ENCODE measurements at regions not wholly inside any gene's neighbourhood (a gene's known extent, or its start where the extent isn't known, plus 50 kb on each side); places are given as distances from the start of the nearest gene placed in this dataset.

DNA sequence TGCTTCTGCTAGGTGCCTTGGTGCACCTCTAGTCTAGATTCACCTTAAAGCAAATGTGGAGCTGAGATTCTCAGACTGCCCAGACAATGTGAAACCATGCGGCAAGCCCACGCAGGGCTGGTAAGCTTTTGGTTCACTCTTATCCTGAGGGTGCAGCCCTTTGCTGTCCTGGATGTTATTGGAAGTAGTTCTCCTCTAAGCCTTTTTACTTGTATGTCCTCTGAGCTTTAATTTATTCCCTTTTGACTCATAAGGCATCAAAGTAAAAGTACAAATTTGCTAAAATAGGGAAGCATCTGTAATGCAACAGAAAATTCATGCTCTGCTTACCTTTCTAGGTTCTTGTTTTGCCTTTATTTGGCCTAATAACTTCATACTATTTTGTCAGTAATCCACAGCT, 186.8 kb downstream of the MACC1 start:
- Histone ChIP-seq H3K4me3 (ENCODE audit: low read length in 2 of 2) (no peak overlapping the region), H3K27me3 (ENCODE audit: control insufficient read depth in 2 of 2, insufficient read depth in 1 of 2, low read length in 1 of 2) (no peaks in the 10 kb centered on the region), H3K36me3 (ENCODE audit: control insufficient read depth in 2 of 2, insufficient read depth in 2 of 2, low read length in 1 of 2) (no peaks in the 10 kb centered on the region), H3K4me1 (ENCODE audit: control insufficient read depth in 2 of 2, insufficient read depth in 2 of 2, low read length in 2 of 2) (no peaks in the 10 kb centered on the region), H3K9me3 (ENCODE audit: control insufficient read depth in 2 of 2, insufficient read depth in 1 of 2, low read length in 1 of 2) (no peaks in the 10 kb centered on the region), H3K27ac (ENCODE audit: low read depth in 1 of 2, low read length in 1 of 2) (no peak overlapping the region)
- DNase-seq (ENCODE audit: low read depth in 6 of 9, low spot score in 9 of 9): peak in 1 of 9 donors; percentile 6
- 98% methylated on average over 2 of the region's 2 CpGs for WGBS

DNA sequence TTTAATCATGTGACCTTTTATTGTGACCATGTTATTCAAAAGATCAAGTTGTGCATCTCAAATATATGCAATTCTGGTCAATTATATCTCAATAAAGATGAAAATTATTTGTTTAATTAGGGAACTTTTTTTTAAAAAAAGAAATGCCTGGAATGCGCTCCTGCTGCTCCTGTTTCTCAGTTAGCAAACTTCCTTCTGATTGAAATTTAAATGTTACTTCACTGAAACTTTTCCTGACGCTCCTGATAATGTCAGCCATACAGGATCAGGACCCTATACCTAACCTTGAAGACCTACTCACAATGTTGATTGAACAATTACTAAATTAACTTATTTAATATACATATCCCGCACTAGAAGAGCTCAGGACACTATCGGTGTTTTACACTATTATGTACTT, 190.4 kb downstream of the MACC1 start:
- DNase-seq (ENCODE audit: low read depth in 6 of 9, low spot score in 9 of 9): no peak
- no peaks in the 10 kb centered on the region for H3K9me3 ChIP-seq (ENCODE audit: control insufficient read depth in 2 of 2, insufficient read depth in 1 of 2, low read length in 1 of 2)
- no peaks in the 10 kb centered on the region for H3K36me3 ChIP-seq (ENCODE audit: control insufficient read depth in 2 of 2, insufficient read depth in 2 of 2, low read length in 1 of 2)
- H3K4me3 ChIP-seq (ENCODE audit: low read length in 2 of 2): no peak overlapping the region
- no peaks in the 10 kb centered on the region for H3K4me1 ChIP-seq (ENCODE audit: control insufficient read depth in 2 of 2, insufficient read depth in 2 of 2, low read length in 2 of 2)
- H3K27me3 ChIP-seq (ENCODE audit: control insufficient read depth in 2 of 2, insufficient read depth in 1 of 2, low read length in 1 of 2): no peaks in the 10 kb centered on the region
- 96% methylated on average over 4 of the region's 4 CpGs for WGBS
- H3K27ac ChIP-seq (ENCODE audit: low read depth in 1 of 2, low read length in 1 of 2): no peak overlapping the region

DNA sequence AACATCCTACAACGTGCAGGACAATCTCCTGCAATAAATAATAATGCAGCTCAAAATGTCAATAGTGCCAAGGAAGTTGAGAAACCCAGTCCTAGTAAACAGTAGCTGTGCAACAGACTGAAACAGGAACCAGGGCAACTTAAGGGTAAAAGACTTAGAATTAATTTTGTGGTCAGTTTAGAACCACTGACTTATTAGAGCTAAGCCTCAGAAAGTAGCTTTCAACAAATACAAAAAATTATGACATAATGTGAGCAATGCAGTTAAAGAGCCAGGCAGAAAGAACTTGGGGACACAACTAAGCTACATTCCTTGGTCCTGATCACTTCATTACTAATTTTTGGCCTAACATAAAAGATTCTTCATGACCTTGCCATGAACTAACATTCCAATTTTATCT, 195.4 kb downstream of the MACC1 start:
- Histone ChIP-seq H3K27ac (ENCODE audit: low read depth in 1 of 2, low read length in 1 of 2) (no peak overlapping the region), H3K4me3 (ENCODE audit: low read length in 2 of 2) (no peak overlapping the region), H3K36me3 (ENCODE audit: control insufficient read depth in 2 of 2, insufficient read depth in 2 of 2, low read length in 1 of 2) (no peaks in the 10 kb centered on the region), H3K9me3 (ENCODE audit: control insufficient read depth in 2 of 2, insufficient read depth in 1 of 2, low read length in 1 of 2) (no peaks in the 10 kb centered on the region), H3K27me3 (ENCODE audit: control insufficient read depth in 2 of 2, insufficient read depth in 1 of 2, low read length in 1 of 2) (no peaks in the 10 kb centered on the region), H3K4me1 (ENCODE audit: control insufficient read depth in 2 of 2, insufficient read depth in 2 of 2, low read length in 2 of 2) (no peaks in the 10 kb centered on the region)
- DNase-seq (ENCODE audit: low read depth in 6 of 9, low spot score in 9 of 9): no peak
- WGBS: 67% methylated on average over 1 of the region's 1 CpG

DNA sequence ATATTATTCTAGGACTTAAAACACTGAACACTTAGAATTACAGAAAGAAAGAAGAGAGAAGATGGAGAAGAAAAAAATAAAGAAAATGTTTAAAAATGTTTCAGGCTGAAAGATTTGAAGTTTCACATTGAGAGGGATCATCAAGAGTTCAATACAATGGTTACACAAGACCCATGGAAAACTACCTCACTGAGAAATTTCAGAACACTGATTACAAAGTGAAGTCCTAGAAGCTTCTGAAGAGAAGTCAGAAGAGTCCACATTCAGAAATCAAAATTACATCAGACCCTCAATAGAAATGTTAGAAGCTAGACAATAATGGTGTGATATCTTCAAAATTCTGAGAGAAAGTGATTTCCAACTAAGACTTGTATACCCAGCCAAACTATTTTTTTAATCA, 196.1 kb downstream of the MACC1 start:
- no peak for DNase-seq (ENCODE audit: low read depth in 6 of 9, low spot score in 9 of 9)
- H3K9me3 ChIP-seq (ENCODE audit: control insufficient read depth in 2 of 2, insufficient read depth in 1 of 2, low read length in 1 of 2): no peaks in the 10 kb centered on the region
- no peaks in the 10 kb centered on the region for H3K36me3 ChIP-seq (ENCODE audit: control insufficient read depth in 2 of 2, insufficient read depth in 2 of 2, low read length in 1 of 2)
- H3K27ac ChIP-seq (ENCODE audit: low read depth in 1 of 2, low read length in 1 of 2): no peak overlapping the region
- H3K4me3 ChIP-seq (ENCODE audit: low read length in 2 of 2): no peak overlapping the region
- no peaks in the 10 kb centered on the region for H3K27me3 ChIP-seq (ENCODE audit: control insufficient read depth in 2 of 2, insufficient read depth in 1 of 2, low read length in 1 of 2)
- H3K4me1 ChIP-seq (ENCODE audit: control insufficient read depth in 2 of 2, insufficient read depth in 2 of 2, low read length in 2 of 2): no peaks in the 10 kb centered on the region

- 98% methylated on average over 2 of the region's 2 CpGs for WGBS
- Histone ChIP-seq H3K4me3 (ENCODE audit: low read length in 2 of 2) (no peak overlapping the region), H3K36me3 (ENCODE audit: control insufficient read depth in 2 of 2, insufficient read depth in 2 of 2, low read length in 1 of 2) (no peaks in the 10 kb centered on the region), H3K9me3 (ENCODE audit: control insufficient read depth in 2 of 2, insufficient read depth in 1 of 2, low read length in 1 of 2) (no peaks in the 10 kb centered on the region), H3K27ac (ENCODE audit: low read depth in 1 of 2, low read length in 1 of 2) (no peak overlapping the region), H3K27me3 (ENCODE audit: control insufficient read depth in 2 of 2, insufficient read depth in 1 of 2, low read length in 1 of 2) (no peaks in the 10 kb centered on the region), H3K4me1 (ENCODE audit: control insufficient read depth in 2 of 2, insufficient read depth in 2 of 2, low read length in 2 of 2) (no peaks in the 10 kb centered on the region)
- DNase-seq (ENCODE audit: low read depth in 6 of 9, low spot score in 9 of 9): no peak
Observed at GRCh38 chr7:20019757-20020432, 197.3 kb downstream of the MACC1 start.

- Histone ChIP-seq H3K4me1 (ENCODE audit: control insufficient read depth in 2 of 2, insufficient read depth in 2 of 2, low read length in 2 of 2) (no peaks in the 10 kb centered on the region), H3K27me3 (ENCODE audit: control insufficient read depth in 2 of 2, insufficient read depth in 1 of 2, low read length in 1 of 2) (no peaks in the 10 kb centered on the region), H3K36me3 (ENCODE audit: control insufficient read depth in 2 of 2, insufficient read depth in 2 of 2, low read length in 1 of 2) (no peaks in the 10 kb centered on the region), H3K27ac (ENCODE audit: low read depth in 1 of 2, low read length in 1 of 2) (no peak overlapping the region), H3K4me3 (ENCODE audit: low read length in 2 of 2) (no peak overlapping the region), H3K9me3 (ENCODE audit: control insufficient read depth in 2 of 2, insufficient read depth in 1 of 2, low read length in 1 of 2) (no peaks in the 10 kb centered on the region)
- WGBS: over 99% methylated on average over 2 of the region's 2 CpGs
- no peak for DNase-seq (ENCODE audit: low read depth in 6 of 9, low spot score in 9 of 9)
Observed at GRCh38 chr7:20016669-20017068, 200.5 kb downstream of the MACC1 start.

GRCh38 chr7:20013536-20013935, 203.6 kb downstream of the MACC1 start:
- no peaks in the 10 kb centered on the region for H3K9me3 ChIP-seq (ENCODE audit: control insufficient read depth in 2 of 2, insufficient read depth in 1 of 2, low read length in 1 of 2)
- 81% methylated on average over 6 of the region's 6 CpGs for whole genome bisulfite sequencing
- H3K4me1 ChIP-seq (ENCODE audit: control insufficient read depth in 2 of 2, insufficient read depth in 2 of 2, low read length in 2 of 2): no peaks in the 10 kb centered on the region
- no peaks in the 10 kb centered on the region for H3K27me3 ChIP-seq (ENCODE audit: control insufficient read depth in 2 of 2, insufficient read depth in 1 of 2, low read length in 1 of 2)
- no peak overlapping the region for H3K27ac ChIP-seq (ENCODE audit: low read depth in 1 of 2, low read length in 1 of 2)
- no peaks in the 10 kb centered on the region for H3K36me3 ChIP-seq (ENCODE audit: control insufficient read depth in 2 of 2, insufficient read depth in 2 of 2, low read length in 1 of 2)
- DNase-seq (ENCODE audit: low read depth in 6 of 9, low spot score in 9 of 9): no peak
- H3K4me3 ChIP-seq (ENCODE audit: low read length in 2 of 2): no peak overlapping the region

DNA sequence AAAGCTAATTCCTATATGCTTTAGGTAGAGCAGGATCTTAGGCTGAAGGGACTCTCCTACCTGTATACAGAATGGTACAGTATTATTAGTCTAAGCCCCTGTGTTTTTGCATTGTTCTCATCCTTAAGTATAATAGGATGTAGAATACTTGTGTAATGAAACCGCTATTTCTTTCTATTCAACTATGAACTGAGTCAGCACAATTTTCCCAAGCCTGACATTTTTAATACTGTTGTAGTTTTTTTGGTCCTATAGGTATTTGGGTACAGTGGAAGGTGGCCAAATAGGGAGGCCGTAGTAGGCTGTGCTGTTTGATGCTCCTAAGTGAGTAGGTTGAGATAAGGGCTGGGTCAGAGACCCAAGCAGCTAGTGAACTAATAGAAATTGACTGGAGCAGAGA, 205.1 kb downstream of the MACC1 start:
- Histone ChIP-seq H3K27me3 (ENCODE audit: control insufficient read depth in 2 of 2, insufficient read depth in 1 of 2, low read length in 1 of 2) (no peaks in the 10 kb centered on the region), H3K9me3 (ENCODE audit: control insufficient read depth in 2 of 2, insufficient read depth in 1 of 2, low read length in 1 of 2) (no peaks in the 10 kb centered on the region), H3K4me3 (ENCODE audit: low read length in 2 of 2) (no peak overlapping the region), H3K4me1 (ENCODE audit: control insufficient read depth in 2 of 2, insufficient read depth in 2 of 2, low read length in 2 of 2) (no peaks in the 10 kb centered on the region), H3K27ac (ENCODE audit: low read depth in 1 of 2, low read length in 1 of 2) (no peak overlapping the region), H3K36me3 (ENCODE audit: control insufficient read depth in 2 of 2, insufficient read depth in 2 of 2, low read length in 1 of 2) (no peaks in the 10 kb centered on the region)
- 97% methylated on average over 2 of the region's 2 CpGs for WGBS
- DNase-seq (ENCODE audit: low read depth in 6 of 9, low spot score in 9 of 9): no peak

- no peaks in the 10 kb centered on the region for H3K36me3 ChIP-seq (ENCODE audit: control insufficient read depth in 2 of 2, insufficient read depth in 2 of 2, low read length in 1 of 2)
- 92% methylated on average over 1 of the region's 1 CpG for WGBS
- H3K27ac ChIP-seq (ENCODE audit: low read depth in 1 of 2, low read length in 1 of 2): no peak overlapping the region
- H3K4me1 ChIP-seq (ENCODE audit: control insufficient read depth in 2 of 2, insufficient read depth in 2 of 2, low read length in 2 of 2): no peaks in the 10 kb centered on the region
- no peak overlapping the region for H3K4me3 ChIP-seq (ENCODE audit: low read length in 2 of 2)
- no peaks in the 10 kb centered on the region for H3K27me3 ChIP-seq (ENCODE audit: control insufficient read depth in 2 of 2, insufficient read depth in 1 of 2, low read length in 1 of 2)
- DNase-seq (ENCODE audit: low read depth in 6 of 9, low spot score in 9 of 9): no peak
- no peaks in the 10 kb centered on the region for H3K9me3 ChIP-seq (ENCODE audit: control insufficient read depth in 2 of 2, insufficient read depth in 1 of 2, low read length in 1 of 2)
Observed at GRCh38 chr7:20010877-20011276, 206.3 kb downstream of the MACC1 start.

DNA sequence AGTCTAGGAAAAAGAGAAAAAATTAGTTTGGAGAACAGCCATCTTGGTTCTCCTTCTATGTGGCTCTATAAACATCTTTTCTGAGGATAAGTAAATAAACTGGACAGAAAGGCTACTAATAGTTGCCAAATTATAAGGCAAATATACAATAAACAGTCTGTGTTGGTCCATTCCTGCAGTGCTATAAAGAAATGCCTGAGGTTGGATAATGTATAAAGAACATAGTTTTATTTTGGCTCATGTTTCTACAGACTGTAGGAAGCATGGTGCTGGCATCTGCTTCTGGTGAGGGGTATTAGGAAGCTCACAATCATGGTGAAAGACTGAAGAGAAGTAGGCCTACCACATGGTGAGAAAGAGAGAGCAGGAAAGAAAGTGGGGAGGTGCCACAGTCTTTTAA, 209.7 kb downstream of the MACC1 start:
- no peaks in the 10 kb centered on the region for H3K9me3 ChIP-seq (ENCODE audit: control insufficient read depth in 2 of 2, insufficient read depth in 1 of 2, low read length in 1 of 2)
- H3K27ac ChIP-seq (ENCODE audit: low read depth in 1 of 2, low read length in 1 of 2): no peak overlapping the region
- H3K4me1 ChIP-seq (ENCODE audit: control insufficient read depth in 2 of 2, insufficient read depth in 2 of 2, low read length in 2 of 2): no peaks in the 10 kb centered on the region
- no peaks in the 10 kb centered on the region for H3K36me3 ChIP-seq (ENCODE audit: control insufficient read depth in 2 of 2, insufficient read depth in 2 of 2, low read length in 1 of 2)
- no peaks in the 10 kb centered on the region for H3K27me3 ChIP-seq (ENCODE audit: control insufficient read depth in 2 of 2, insufficient read depth in 1 of 2, low read length in 1 of 2)
- no peak overlapping the region for H3K4me3 ChIP-seq (ENCODE audit: low read length in 2 of 2)
- DNase-seq (ENCODE audit: low read depth in 6 of 9, low spot score in 9 of 9): no peak
